HL-60/S4 treated with retinoic acid at 250 ng/mL for 4 days and 3 days (cell line): ENCODE measurements at regions not wholly inside any gene's neighbourhood (a gene's known extent, or its start where the extent isn't known, plus 50 kb on each side); places are given as distances from the start of the nearest gene placed in this dataset.

Experiments
- in situ Hi-C: fragments of 300-500 bp; cut with MboI; formaldehyde crosslinking; loops from 2 replicates; pipeline ENCODE4 v1.7.0; 2022; ENCODE audit warnings: low sequenced_read_pairs

DNA sequence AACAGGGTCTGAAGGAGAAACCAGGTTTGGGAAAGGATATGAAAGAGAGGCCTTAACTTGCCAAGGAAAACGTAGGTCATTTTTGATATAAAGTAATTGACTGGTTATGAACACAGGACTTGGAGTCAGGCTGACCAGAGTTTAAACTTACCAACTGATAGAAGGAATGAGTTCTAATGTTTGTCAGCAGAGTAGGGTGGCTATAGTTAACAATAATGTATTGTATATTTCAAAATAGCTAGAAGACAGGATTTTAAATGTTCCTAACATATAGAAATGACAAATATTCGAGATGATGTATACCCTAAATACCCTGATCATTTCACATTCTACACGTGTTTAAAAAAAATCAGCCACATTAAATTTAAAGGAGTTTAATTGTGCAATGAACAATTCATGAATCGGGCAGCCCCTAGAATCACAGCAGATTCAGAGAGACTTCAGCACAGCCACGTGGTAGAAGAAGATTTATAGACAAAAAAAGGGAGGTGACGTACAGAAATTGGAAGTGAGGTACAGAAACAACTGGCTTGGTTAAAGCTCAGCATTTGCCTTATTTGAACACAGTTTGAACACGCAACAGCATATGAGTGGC, 52.5 kb upstream of the PLEKHG7 start:
- in situ Hi-C loops = no loop called here

DNA sequence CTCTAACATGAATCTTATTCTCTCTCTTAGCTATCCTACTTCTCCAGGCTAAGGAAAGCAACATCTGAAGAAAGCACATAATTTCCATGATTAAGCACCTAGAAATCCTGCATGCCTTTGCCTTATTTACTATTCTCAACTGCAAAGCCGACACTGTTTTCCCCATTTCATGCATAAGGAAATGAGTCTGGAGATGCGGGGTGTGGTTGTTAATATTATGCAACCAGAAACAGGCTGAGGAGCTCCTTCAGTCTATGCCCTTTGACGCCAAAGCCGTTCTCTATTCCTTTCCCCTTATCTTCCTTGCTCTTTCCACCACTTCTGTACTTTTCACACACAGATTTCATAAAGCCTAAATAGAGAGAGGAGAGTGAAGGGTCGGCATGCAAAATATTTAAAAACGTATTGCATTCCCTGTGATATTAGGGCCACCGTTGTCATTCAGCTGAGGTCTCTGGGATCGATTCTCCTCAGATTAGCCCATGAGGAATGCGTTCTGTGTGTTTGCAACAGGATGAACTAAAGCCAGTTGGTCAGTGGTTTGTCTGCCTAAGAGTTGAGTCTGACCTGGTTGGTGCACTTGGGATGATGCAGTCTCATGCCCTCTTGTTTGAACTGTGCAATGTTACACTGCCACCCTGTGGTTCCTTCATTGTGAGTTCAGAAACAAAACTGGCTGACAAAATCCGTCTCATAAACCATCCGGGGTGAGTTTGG, 53.1 kb upstream of the PLEKHG7 start:
- in situ Hi-C loops = loop anchor here (25.0 kb wide), 1 partner anchor 1262 kb away; no protein-coding TSS in a partner anchor

DNA sequence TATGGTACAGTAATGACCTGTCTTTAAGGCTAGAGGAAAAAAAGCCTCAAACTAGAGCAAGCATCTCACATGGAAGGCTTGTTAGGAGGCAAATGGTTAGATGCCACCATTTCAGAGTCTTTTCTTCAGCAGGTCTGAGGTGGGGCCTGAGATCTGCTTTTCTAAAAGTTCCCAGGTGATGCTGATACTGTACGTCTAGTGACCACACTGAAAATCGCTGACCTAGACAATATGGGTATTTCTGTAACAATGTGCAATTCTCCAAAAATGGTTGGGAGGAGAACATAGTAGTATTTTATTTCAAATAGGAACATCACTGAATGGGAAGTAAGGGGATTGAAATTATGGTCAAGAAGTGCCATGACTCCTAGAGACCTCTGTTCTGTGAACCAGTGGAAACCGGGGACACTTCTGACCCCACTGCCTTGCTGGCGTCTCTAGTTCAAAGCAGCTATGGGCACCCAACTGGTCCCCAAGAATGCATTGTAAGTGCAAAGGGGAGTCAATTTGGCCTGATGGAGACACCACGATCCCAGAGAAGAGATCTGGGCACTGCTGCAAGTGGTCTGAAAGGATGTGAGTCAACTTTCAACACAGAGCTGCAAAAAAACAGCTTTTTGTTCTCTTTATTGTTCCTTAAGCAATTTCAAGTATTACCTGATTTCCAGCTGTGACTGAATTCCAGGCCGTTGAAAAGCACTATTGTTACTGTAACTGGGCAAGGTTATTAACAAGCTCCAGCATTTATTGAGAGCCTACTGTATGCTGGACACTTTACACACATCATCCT, 54.4 kb upstream of the PLEKHG7 start:
- in situ Hi-C loops = loop anchor here (25.0 kb wide), 1 partner anchor 1261 kb away; no protein-coding TSS in a partner anchor

DNA sequence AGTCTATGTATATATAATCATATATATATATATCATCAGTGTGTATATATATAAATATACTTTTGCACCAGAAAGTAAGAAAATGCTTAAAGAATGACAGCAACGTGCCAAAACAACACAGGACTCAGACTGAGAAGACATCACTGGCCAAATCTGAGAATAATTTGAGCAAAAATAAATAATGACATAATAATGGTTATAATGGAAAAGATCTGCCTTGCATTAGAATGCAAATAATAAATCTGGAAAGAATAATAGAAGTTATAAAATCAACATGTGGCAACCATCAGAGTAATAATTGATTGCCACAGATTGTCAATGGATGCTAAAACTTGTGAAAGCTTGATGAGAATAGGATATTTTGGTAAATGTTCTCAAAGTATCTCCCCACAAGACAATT, 61.5 kb upstream of the PLEKHG7 start:
- in situ Hi-C loops = loop anchor here (25.0 kb wide), 1 partner anchor 1254 kb away; no protein-coding TSS in a partner anchor

DNA sequence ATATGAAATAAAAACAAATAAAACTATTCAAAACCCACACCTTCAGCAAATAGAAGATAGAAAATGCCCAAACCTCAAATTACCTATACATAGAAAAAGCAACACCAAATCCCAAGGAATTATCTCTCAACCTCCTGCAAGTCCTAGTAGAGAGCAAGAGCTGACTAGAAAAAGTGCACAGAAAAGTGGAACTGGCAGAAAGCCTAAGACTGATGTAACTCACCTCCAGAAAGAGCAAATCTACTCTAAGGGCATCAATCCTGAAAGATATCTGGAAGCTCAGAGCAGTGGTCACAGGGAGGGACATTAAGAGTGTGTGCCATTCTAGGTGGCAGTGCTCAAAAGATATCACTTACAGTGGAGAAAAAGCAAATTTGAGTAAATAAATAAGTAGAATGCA, 62.1 kb upstream of the PLEKHG7 start:
- in situ Hi-C loops = loop anchor here (25.0 kb wide), 1 partner anchor 1253 kb away; no protein-coding TSS in a partner anchor

DNA sequence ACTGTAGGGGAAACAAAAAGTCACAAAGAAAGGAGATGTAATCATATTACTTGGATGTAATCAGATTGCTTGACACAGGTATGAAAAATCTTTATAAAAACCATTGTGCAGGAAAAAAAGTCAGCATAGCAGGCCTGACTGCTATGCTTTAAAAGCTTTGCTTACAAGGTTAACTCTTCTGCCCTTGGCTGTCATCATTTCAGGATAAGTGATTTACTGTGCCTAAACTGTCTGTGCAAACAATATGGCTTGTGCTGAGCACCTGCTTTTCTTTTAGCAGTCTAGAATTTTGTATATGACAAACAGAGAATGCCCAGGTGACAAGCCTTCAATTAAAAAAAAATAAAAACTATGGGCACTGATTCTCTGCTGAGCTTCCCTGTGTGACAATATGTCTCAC, 63.8 kb upstream of the PLEKHG7 start:
- in situ Hi-C loops = loop anchor here (25.0 kb wide), 1 partner anchor 1252 kb away; no protein-coding TSS in a partner anchor

DNA sequence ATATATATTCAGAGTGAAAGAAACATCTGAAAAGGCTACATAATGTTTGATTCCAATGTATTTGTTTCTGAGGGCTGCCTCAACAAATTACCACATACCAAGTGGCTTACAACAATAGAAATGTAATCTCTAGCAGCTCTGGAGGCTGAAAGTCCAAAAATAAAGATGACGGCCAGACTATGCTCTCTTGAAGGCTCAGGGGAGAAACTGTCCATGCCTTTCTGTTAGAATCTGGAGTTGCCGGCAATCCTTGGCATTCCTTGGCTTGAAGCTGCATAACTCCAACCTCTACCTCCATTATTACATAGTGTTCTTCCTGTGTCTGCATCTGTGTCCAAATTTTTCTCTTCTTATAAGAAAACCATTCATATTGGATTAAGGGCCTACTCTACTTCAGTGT, 68.1 kb upstream of the PLEKHG7 start:
- in situ Hi-C loops = loop anchor here (25.0 kb wide), 1 partner anchor 1247 kb away; no protein-coding TSS in a partner anchor

DNA sequence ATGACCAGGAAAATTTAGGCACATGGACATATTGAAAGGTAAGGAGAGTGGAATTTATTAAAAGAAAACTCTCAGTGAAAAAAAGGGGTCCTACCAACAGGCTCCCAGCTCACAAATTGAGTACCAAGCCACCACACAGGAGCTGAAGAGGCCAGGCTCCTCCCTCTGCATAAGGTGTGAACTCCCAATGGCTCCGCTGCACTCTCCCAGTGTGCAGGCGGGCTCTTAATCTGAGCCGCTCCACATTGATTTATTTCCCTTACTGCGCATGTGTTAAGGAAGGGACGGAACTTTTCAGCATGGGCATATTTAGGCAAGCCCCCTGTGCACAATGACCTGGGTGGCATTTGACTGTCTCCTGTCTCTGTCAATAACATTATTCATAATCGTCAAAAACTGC, 68.6 kb upstream of the PLEKHG7 start:
- in situ Hi-C loops = loop anchor here (25.0 kb wide), 1 partner anchor 1247 kb away; no protein-coding TSS in a partner anchor

DNA sequence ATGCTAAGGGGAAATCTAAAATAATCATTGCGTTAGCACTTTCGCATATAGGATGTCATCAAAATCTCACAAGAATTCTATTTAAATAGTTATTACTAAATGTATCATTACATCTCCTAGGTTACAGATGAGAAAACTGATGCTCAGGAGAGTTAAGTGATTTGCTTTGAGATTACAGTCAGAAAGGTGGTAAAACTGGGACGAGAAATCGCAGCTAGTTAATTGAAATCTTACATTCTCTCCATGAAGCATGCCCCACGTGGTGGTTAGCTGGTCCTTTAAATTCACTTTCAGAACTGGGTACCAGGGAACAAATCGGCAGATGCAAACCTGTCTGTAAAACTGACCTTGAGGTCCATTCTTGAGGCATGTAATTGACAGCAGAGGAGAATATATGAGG, 71.8 kb upstream of the PLEKHG7 start:
- in situ Hi-C loops = loop anchor here (25.0 kb wide), 1 partner anchor 1244 kb away; no protein-coding TSS in a partner anchor

DNA sequence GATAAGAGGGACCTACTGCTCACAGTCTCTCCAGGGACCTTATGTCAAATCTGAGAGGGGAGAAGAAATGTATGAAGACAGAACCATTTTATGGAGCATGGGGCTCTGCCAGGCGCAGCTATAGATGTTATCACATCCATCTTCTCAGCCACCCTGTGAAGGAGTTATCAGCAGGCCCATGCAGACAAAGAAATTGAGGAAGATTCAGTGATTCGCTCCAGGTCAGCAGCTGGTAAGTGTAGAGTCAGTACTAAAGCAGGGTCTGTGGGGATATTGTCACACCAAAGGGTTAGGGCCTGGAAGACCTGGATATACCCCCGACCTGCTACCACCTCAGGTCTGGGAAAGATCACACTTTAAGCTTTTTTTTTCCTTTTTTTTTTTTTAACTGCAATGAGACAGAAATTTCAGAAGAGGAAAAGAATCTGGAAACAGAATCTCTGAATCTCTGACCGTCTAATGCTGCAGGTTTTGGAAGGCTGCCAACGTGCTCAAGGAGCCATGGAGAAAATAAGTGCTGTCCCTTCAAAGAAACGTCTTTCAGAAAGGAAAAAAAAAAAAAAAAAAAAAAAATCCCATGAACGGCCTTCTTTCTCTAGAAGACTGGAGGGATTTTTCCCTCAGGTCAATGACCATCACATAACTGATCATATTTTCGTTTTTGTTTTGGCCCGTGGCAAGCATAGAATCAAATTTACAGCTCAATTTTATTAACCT, 73.3 kb upstream of the PLEKHG7 start:
- in situ Hi-C loops = loop anchor here (25.0 kb wide), 1 partner anchor 1242 kb away; no protein-coding TSS in a partner anchor

DNA sequence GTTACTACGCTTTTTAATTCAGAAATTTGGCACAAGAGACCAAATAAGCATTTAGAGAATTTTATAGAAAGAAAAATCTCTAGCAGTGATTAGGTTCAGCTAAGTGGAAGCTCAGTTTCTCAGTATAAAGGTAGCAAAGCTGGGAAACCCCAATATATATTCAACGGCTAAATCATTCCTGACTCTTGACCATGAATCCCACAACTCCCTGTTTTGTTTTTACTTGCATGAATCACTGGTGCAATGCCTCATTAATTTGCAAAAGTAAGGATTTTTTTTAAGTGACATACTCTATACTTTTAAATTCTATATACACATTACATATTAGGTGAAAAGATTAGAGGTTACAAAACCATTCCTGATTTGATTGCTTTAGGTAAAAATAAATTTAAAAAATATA, 74.3 kb upstream of the PLEKHG7 start:
- in situ Hi-C loops = loop anchor here (25.0 kb wide), 1 partner anchor 1241 kb away; no protein-coding TSS in a partner anchor

DNA sequence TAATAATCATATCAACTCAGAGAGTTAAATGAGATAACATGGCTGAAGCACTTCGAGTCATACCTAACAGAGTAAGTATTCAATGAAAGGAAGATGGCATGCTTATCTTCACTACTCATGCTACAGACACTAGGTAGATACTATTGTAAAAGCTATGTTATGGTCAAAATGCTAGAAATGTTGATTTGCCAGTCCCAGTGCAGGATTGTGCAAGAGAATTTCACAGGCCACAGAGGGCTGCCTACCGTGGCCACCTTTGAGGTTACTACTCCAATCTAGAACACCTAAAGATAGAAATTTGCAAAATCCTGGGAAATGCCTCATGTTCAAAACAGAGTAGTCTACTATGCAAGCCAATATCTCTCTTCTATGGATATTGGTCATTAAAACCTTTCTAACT, 75.3 kb upstream of the PLEKHG7 start:
- in situ Hi-C loops = loop anchor here (25.0 kb wide), 1 partner anchor 1240 kb away; no protein-coding TSS in a partner anchor

DNA sequence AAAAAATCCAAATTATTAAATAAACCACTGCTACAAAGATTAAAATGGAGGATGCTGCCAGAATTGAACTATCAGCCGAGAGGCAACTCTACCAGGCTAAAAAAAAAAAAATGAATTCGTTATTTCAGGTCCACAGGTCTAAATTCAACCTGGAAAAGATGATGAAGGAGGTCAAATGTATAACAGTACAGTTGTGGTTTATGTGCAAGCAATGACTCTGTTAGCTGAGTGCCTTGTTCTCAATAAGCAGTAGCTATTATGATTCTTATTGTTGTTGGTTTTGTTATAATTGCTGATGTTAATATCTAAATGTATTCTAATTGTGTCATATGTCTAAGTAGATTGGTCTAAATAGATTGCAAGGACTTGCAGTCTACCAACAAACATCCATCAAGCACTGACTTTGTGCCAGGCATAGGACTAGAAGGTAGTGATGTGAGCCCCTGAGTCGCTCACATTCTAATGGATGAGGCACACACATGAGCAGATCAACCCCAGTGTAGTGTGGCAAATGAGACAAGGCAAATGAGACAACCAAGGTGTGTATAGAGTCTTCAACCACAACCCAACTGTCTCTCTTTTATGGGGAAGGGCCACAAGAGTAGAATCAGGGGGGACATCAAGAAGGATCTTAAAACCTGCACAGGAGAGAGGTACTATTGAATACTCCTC, 77.0 kb upstream of the PLEKHG7 start:
- in situ Hi-C loops = loop anchor here (25.0 kb wide), 1 partner anchor 1238 kb away; no protein-coding TSS in a partner anchor

DNA sequence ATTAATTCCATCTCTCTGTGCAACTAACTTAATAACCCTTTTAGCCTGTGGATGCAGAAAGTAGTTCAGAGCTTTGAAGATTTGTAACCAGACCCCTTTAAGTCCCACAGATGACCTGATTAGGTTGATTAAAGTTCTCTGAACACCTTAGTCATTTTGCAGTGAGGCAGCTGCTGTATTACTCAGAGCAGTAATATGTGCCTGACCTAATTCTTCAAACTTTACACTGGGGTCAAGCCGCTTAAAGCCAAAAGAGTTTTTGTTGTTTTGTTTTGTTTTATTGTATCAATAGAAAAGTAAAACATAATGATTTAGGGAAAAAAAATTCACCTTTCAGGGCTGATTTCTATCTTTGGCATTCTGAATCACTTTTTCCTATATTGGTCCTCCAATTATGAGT, 78.6 kb upstream of the PLEKHG7 start:
- in situ Hi-C loops = no loop called here

DNA sequence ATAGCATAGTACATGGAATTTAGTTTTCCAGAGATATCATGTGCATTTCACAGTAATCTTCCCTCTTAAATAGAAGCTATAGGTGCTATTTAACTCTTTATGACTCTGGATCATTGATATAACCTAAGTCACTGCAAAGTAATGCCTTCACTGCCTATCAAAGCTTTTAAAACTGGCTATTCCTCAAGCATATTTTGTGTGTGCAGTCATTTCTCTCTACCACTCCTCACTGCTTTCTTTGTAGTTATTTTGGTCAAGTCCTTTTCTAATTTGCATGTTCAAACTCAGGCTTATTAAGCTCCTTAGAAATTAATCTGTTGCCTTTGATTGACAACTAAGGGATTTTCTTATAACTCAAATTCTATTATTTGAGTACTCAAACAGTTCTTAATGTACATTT, 79.4 kb upstream of the PLEKHG7 start:
- in situ Hi-C loops = no loop called here

DNA sequence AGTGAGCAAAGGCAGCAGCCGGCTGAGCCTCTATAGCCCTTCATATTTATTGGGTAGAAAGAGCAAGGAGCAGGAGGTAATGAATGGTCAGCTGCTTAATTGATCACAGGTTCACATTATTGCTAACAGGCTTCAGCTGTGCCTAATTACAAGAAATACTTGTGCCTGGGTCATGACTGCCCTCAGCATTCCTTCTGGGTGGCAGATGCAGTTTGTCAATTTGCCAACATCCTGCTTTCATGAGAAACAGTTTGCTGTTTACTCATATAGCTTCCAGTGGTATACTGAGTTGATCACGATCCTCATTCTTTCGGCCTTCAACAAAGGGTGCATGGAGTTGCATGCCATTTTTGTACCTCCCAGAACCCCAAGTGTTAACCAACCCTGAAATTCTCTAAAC, 81.0 kb upstream of the PLEKHG7 start:
- in situ Hi-C loops = no loop called here

DNA sequence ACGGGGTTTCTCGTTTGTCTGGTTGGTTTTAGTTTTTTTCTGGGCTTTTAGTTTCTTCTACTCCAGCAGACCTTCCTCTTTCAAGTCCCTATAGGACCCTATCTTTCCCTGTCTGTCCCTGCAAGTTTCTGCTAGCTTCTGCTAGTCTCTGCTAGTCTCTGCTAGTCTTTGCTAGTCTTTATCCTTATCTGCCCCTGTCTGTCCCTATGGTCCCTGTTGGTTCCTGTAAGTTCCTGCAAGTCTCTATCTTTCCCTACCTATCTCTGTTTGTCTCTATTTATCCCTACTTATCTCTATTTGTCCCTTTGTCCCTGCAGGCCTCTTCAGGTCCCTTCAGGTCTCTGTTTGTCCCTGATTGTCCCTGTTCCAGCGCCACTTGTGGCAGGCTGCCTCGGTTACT, 81.5 kb upstream of the PLEKHG7 start:
- in situ Hi-C loops = no loop called here

DNA sequence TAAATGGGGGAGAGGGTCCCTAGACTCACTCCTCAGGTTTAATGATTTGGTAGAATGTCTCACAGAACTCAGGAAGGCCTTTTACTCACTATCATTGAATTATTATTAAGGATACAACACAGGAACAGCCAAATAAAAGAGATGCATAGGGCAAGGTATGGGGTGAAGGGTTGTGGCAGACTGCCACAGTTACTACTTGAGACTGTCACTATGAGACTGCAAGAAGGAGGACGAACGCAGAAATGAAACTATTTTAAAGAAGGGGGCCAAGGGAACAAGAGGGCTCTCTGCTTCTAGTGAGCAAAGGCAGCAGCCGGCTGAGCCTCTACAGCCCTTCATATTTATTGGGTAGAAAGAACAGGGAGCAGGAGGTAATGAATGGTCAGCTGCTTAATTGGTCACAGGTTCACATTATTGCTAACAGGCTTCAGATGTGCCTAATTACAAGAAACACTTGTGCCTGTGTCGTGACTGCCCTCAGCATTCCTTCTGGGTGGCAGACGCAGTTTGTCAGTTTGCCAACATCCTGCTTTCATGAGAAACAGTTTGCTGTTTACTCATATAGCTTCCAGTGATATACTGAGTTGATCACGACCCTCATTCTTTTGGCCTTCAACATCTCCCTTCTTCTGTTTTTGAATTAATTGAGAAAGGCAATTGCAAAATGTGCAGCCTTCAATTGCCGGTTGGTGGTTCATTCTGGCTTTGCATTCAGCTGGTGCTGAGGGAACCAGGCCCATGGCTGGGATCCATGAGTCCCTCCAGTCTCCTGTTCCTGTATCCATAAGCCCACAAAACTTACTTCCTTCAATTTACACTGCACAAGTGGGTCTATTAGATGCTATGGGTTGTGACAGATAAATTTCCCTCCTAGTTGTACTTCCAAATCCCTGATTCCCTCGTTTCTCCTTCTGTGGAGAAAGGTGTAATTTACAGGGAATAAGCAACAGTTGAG, 82.8 kb upstream of the PLEKHG7 start:
- in situ Hi-C loops = no loop called here

DNA sequence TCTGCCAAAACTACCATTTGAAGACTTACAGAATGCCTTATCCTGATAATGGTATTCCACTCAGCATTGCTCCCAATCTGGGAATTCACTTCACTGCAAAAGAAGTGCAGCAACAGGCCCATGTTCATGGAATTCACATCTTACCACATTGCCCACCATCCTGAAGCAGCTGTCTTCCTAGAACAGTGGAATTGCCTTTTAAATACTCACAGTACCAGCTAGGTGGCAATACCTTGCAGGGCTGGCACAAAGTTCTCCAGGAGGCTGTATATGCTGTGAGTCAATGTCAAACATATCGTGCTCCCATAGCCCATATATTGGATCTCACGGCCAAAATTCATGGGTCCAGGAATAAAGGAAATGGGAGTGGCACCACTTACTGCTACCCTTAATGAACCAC, 83.8 kb upstream of the PLEKHG7 start:
- in situ Hi-C loops = no loop called here
